SK-N-SH treated with all-trans-retinoic acid at 6 μM for 48 hours (cell line): ENCODE measurements at regions not wholly inside any gene's neighbourhood (a gene's known extent, or its start where the extent isn't known, plus 50 kb on each side); places are given as distances from the start of the nearest gene placed in this dataset.

Source experiments
- ARNTL ChIP-seq: fragments of 450-650 bp; formaldehyde crosslinking; IDR thresholded peaks from 2 replicates; pipeline ENCODE4 v1.5.0; 2020; ENCODE audit warnings: low read depth, mild to moderate bottlenecking, moderate library complexity, borderline replicate concordance
- BACH2 ChIP-seq: fragments of 250-450 bp; sonication (Bioruptor Pico); IDR thresholded peaks from 2 replicates; pipeline ENCODE4 v1.9.0; 2021; ENCODE audit warnings: mild to moderate bottlenecking, borderline replicate concordance
- ZFP30 ChIP-seq: fragments of 450-650 bp; formaldehyde crosslinking; IDR thresholded peaks from 2 replicates; pipeline ENCODE4 v1.5.0; 2022; ENCODE audit warnings: mild to moderate bottlenecking, moderate library complexity
- TF ChIP-seq, protein P1 (sequence below): fragments of 250-450 bp; sonication (Bioruptor Pico); IDR thresholded peaks from 2 replicates; pipeline ENCODE4 v1.5.0; 2020; ENCODE audit warnings: mild to moderate bottlenecking, moderate library complexity
- TF ChIP-seq, protein P2 (sequence below): fragments of 250-450 bp; sonication (Bioruptor Pico); IDR thresholded peaks from 2 replicates; pipeline ENCODE4 v1.5.1; 2021; ENCODE audit warnings: mild to moderate bottlenecking, moderate library complexity
- TF ChIP-seq, protein P3 (sequence below): fragments of 250-450 bp; sonication (Bioruptor Pico); IDR thresholded peaks from 2 replicates; pipeline ENCODE4 v1.5.1; 2020; ENCODE audit warnings: low read depth, mild to moderate bottlenecking, moderate library complexity

DNA sequence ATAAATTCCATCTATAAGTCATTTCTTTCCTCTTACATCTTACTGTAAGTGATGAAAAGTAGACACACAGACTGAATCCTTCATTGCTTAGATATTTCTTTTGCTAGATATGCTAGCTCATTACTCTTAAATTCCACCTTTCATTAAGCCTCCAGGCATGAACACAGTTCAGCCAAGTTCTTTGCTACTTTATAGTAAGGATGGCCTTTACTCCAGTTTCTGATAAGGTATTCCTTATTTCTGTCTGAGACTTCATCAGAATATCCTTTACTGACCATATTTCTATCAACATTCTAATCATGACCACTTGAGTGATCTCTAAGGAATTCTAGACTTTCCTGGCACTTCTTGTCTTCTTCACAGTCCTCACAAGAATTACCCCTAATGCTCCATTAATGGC is 191.7 kb upstream of the KCTD3 start:
- TF ChIP-seq BACH2 (CRISPR knock-in tag): no peak
- no peak for TF ChIP-seq ZFP30 (CRISPR knock-in tag)
- TF ChIP-seq, protein P1, sequence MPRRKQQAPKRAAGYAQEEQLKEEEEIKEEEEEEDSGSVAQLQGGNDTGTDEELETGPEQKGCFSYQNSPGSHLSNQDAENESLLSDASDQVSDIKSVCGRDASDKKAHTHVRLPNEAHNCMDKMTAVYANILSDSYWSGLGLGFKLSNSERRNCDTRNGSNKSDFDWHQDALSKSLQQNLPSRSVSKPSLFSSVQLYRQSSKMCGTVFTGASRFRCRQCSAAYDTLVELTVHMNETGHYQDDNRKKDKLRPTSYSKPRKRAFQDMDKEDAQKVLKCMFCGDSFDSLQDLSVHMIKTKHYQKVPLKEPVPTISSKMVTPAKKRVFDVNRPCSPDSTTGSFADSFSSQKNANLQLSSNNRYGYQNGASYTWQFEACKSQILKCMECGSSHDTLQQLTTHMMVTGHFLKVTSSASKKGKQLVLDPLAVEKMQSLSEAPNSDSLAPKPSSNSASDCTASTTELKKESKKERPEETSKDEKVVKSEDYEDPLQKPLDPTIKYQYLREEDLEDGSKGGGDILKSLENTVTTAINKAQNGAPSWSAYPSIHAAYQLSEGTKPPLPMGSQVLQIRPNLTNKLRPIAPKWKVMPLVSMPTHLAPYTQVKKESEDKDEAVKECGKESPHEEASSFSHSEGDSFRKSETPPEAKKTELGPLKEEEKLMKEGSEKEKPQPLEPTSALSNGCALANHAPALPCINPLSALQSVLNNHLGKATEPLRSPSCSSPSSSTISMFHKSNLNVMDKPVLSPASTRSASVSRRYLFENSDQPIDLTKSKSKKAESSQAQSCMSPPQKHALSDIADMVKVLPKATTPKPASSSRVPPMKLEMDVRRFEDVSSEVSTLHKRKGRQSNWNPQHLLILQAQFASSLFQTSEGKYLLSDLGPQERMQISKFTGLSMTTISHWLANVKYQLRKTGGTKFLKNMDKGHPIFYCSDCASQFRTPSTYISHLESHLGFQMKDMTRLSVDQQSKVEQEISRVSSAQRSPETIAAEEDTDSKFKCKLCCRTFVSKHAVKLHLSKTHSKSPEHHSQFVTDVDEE (CRISPR knock-in tag): no peak
- TF ChIP-seq, protein P2, sequence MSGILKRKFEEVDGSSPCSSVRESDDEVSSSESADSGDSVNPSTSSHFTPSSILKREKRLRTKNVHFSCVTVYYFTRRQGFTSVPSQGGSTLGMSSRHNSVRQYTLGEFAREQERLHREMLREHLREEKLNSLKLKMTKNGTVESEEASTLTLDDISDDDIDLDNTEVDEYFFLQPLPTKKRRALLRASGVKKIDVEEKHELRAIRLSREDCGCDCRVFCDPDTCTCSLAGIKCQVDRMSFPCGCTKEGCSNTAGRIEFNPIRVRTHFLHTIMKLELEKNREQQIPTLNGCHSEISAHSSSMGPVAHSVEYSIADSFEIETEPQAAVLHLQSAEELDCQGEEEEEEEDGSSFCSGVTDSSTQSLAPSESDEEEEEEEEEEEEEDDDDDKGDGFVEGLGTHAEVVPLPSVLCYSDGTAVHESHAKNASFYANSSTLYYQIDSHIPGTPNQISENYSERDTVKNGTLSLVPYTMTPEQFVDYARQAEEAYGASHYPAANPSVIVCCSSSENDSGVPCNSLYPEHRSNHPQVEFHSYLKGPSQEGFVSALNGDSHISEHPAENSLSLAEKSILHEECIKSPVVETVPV: no peak
- TF ChIP-seq, protein P3, sequence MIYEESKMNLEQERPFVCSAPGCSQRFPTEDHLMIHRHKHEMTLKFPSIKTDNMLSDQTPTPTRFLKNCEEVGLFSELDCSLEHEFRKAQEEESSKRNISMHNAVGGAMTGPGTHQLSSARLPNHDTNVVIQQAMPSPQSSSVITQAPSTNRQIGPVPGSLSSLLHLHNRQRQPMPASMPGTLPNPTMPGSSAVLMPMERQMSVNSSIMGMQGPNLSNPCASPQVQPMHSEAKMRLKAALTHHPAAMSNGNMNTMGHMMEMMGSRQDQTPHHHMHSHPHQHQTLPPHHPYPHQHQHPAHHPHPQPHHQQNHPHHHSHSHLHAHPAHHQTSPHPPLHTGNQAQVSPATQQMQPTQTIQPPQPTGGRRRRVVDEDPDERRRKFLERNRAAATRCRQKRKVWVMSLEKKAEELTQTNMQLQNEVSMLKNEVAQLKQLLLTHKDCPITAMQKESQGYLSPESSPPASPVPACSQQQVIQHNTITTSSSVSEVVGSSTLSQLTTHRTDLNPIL: no peak
- TF ChIP-seq ARNTL (CRISPR knock-in tag): no peak
